IPS-18a (cell line): ENCODE measurements at regions not wholly inside any gene's neighbourhood (a gene's known extent, or its start where the extent isn't known, plus 50 kb on each side); places are given as distances from the start of the nearest gene placed in this dataset.

Experiments
- H3K27ac ChIP-seq: one replicate; pipeline ENCODE4 v1.5.1; 2013; ENCODE audit warnings: low read length
- H3K27me3 ChIP-seq: one replicate; pipeline ENCODE4 v1.6.1; 2013; ENCODE audit warnings: mild to moderate bottlenecking, low read length; ENCODE audit not compliant: control insufficient read depth, insufficient read depth
- H3K36me3 ChIP-seq: one replicate; pipeline ENCODE4 v1.6.1; 2013; ENCODE audit warnings: low read depth, low read length; ENCODE audit not compliant: control insufficient read depth
- H3K4me1 ChIP-seq: one replicate; pipeline ENCODE4 v1.6.1; 2013; ENCODE audit warnings: low read depth, low read length; ENCODE audit not compliant: control insufficient read depth
- H3K4me3 ChIP-seq: one replicate; pipeline ENCODE4 v1.5.1; 2013; ENCODE audit warnings: low read length
- H3K9ac ChIP-seq: one replicate; pipeline ENCODE4 v1.6.1; 2013; ENCODE audit warnings: mild to moderate bottlenecking, low read length, moderate library complexity
- H3K9me3 ChIP-seq: one replicate; pipeline ENCODE4 v1.6.1; 2013; ENCODE audit warnings: low read depth, low read length; ENCODE audit not compliant: control insufficient read depth

GRCh38 chr22:48587236-48587865 is 1240.3 kb downstream of the BRD1 start:
- Histone ChIP-seq H3K4me3 (no peak overlapping the region), H3K4me1 (no peaks in the 10 kb centered on the region), H3K9me3 (no peaks in the 10 kb centered on the region), H3K27me3 (no peaks in the 10 kb centered on the region), H3K9ac (no peak overlapping the region), H3K36me3 (no peaks in the 10 kb centered on the region), H3K27ac (no peak overlapping the region)

GRCh38 chr22:48586799-48587185 is 1240.9 kb downstream of the BRD1 start:
- H3K4me3 ChIP-seq, result no peak overlapping the region
- H3K4me1 ChIP-seq, result no peaks in the 10 kb centered on the region
- H3K27ac ChIP-seq, result no peak overlapping the region

GRCh38 chr22:48585916-48586798 is 1241.5 kb downstream of the BRD1 start:
- Histone ChIP-seq H3K4me1 (no peaks in the 10 kb centered on the region), H3K4me3 (no peak overlapping the region), H3K27me3 (no peaks in the 10 kb centered on the region), H3K9ac (no peak overlapping the region), H3K9me3 (no peaks in the 10 kb centered on the region), H3K36me3 (no peaks in the 10 kb centered on the region), H3K27ac (no peak overlapping the region)

More at GRCh38 chr22:48586799-48587185, 1240.9 kb downstream of the BRD1 start:
- H3K9ac ChIP-seq, result no peak overlapping the region
- H3K27me3 ChIP-seq, result no peaks in the 10 kb centered on the region
- no peaks in the 10 kb centered on the region for H3K36me3 ChIP-seq
- no peaks in the 10 kb centered on the region for H3K9me3 ChIP-seq

- H3K9me3 ChIP-seq, result no peaks in the 10 kb centered on the region
- no peaks in the 10 kb centered on the region for H3K36me3 ChIP-seq
- H3K9ac ChIP-seq, result no peak overlapping the region
- no peak overlapping the region for H3K27ac ChIP-seq
- no peaks in the 10 kb centered on the region for H3K4me1 ChIP-seq
- H3K4me3 ChIP-seq, result no peak overlapping the region
- H3K27me3 ChIP-seq, result no peaks in the 10 kb centered on the region
Measured at GRCh38 chr22:48584170-48584569, 1243.5 kb downstream of the BRD1 start.

GRCh38 chr22:48581796-48582469 is 1245.7 kb downstream of the BRD1 start:
- Histone ChIP-seq H3K36me3 (no peaks in the 10 kb centered on the region), H3K27ac (no peak overlapping the region), H3K9me3 (no peaks in the 10 kb centered on the region), H3K9ac (no peak overlapping the region), H3K4me1 (peaks cover 2% of the 10 kb centered on the region), H3K27me3 (no peaks in the 10 kb centered on the region), H3K4me3 (no peak overlapping the region)

- no peak overlapping the region for H3K4me3 ChIP-seq
- H3K36me3 ChIP-seq, result no peaks in the 10 kb centered on the region
- H3K27me3 ChIP-seq, result no peaks in the 10 kb centered on the region
- H3K4me1 ChIP-seq, result peaks cover 3% of the 10 kb centered on the region
- H3K27ac ChIP-seq, result no peak overlapping the region
- no peaks in the 10 kb centered on the region for H3K9me3 ChIP-seq
- H3K9ac ChIP-seq, result no peak overlapping the region
Measured at GRCh38 chr22:48581205-48581766, 1246.4 kb downstream of the BRD1 start.

- Histone ChIP-seq H3K27ac (no peak overlapping the region), H3K36me3 (no peaks in the 10 kb centered on the region), H3K4me3 (no peak overlapping the region), H3K27me3 (no peaks in the 10 kb centered on the region), H3K9me3 (no peaks in the 10 kb centered on the region), H3K4me1 (peaks cover 3% of the 10 kb centered on the region), H3K9ac (no peak overlapping the region)
Measured at GRCh38 chr22:48580481-48580970, 1247.1 kb downstream of the BRD1 start.

GRCh38 chr22:48579928-48580309 is 1247.8 kb downstream of the BRD1 start:
- Histone ChIP-seq H3K9ac (no peak overlapping the region), H3K4me3 (no peak overlapping the region), H3K36me3 (no peaks in the 10 kb centered on the region), H3K27ac (no peak overlapping the region), H3K9me3 (no peaks in the 10 kb centered on the region), H3K4me1 (peaks cover 3% of the 10 kb centered on the region), H3K27me3 (no peaks in the 10 kb centered on the region)

GRCh38 chr22:48579043-48579927 is 1248.4 kb downstream of the BRD1 start:
- no peak overlapping the region for H3K9ac ChIP-seq

GRCh38 chr22:48578138-48579042 is 1249.3 kb downstream of the BRD1 start:
- Histone ChIP-seq H3K27me3 (peaks cover 15% of the 10 kb centered on the region), H3K9me3 (no peaks in the 10 kb centered on the region), H3K27ac (no peak overlapping the region), H3K36me3 (no peaks in the 10 kb centered on the region), H3K4me3 (no peak overlapping the region), H3K4me1 (peaks cover 3% of the 10 kb centered on the region), H3K9ac (no peak overlapping the region)

More at GRCh38 chr22:48579043-48579927, 1248.4 kb downstream of the BRD1 start:
- H3K36me3 ChIP-seq, result no peaks in the 10 kb centered on the region
- H3K27me3 ChIP-seq, result peaks cover 6% of the 10 kb centered on the region
- no peaks in the 10 kb centered on the region for H3K9me3 ChIP-seq
- H3K4me1 ChIP-seq, result peaks cover 3% of the 10 kb centered on the region
- H3K27ac ChIP-seq, result no peak overlapping the region
- no peak overlapping the region for H3K4me3 ChIP-seq
